HEK293 (cell line): ENCODE measurements at regions not wholly inside any gene's neighbourhood (a gene's known extent, or its start where the extent isn't known, plus 50 kb on each side); places are given as distances from the start of the nearest gene placed in this dataset.

Experiments used
- CTCF ChIP-seq: fragments of 450-650 bp; formaldehyde crosslinking; IDR thresholded peaks from 2 replicates; pipeline ENCODE4 v1.5.1; 2016; ENCODE audit warnings: missing biosample characterization, missing genetic modification characterization
- TRIM28 ChIP-seq: IDR thresholded peaks from 2 replicates; pipeline ENCODE4 v1.6.1; 2011; ENCODE audit warnings: low read length, control low read depth, borderline replicate concordance
- YY1 ChIP-seq: fragments of 450-650 bp; formaldehyde crosslinking; IDR thresholded peaks from 2 replicates; pipeline ENCODE4 v1.5.1; 2018; ENCODE audit warnings: missing biosample characterization, missing genetic modification characterization
- ZBTB7A ChIP-seq: fragments of 450-650 bp; formaldehyde crosslinking; IDR thresholded peaks from 2 replicates; pipeline ENCODE4 v1.5.1; 2016; ENCODE audit warnings: low read depth, missing biosample characterization, missing genetic modification characterization
- ZNF10 ChIP-seq: fragments of 450-650 bp; formaldehyde crosslinking; IDR thresholded peaks from 2 replicates; pipeline ENCODE4 v1.5.1; 2017; ENCODE audit warnings: missing biosample characterization, missing genetic modification characterization
- ZNF274 ChIP-seq, 2 experiments: fragments of 200-500 bp in 1 of 2; fragments of 450-650 bp in 1 of 2; sonication (Bioruptor generic) in 1 of 2; formaldehyde crosslinking in 1 of 2; IDR thresholded peaks; 2 replicates each; pipeline versions ENCODE4 v1.5.1 to v1.6.1; 2014 to 2016; ENCODE audit warnings: borderline replicate concordance in 1 of 2, inconsistent platforms in 1 of 2, low read length in 1 of 2, missing biosample characterization in 1 of 2, missing genetic modification characterization in 1 of 2
- ZSCAN16 ChIP-seq: fragments of 450-650 bp; formaldehyde crosslinking; IDR thresholded peaks from 2 replicates; pipeline ENCODE4 v1.5.1; 2016; ENCODE audit warnings: missing biosample characterization, missing genetic modification characterization
- ZSCAN18 ChIP-seq: fragments of 450-650 bp; formaldehyde crosslinking; IDR thresholded peaks from 2 replicates; pipeline ENCODE4 v1.5.1; 2016; ENCODE audit warnings: missing biosample characterization, missing genetic modification characterization
- TF ChIP-seq, protein P1 (sequence below): fragments of 450-650 bp; formaldehyde crosslinking; IDR thresholded peaks from 2 replicates; pipeline ENCODE4 v1.5.1; 2016; ENCODE audit warnings: missing biosample characterization, missing genetic modification characterization, low read depth

DNA sequence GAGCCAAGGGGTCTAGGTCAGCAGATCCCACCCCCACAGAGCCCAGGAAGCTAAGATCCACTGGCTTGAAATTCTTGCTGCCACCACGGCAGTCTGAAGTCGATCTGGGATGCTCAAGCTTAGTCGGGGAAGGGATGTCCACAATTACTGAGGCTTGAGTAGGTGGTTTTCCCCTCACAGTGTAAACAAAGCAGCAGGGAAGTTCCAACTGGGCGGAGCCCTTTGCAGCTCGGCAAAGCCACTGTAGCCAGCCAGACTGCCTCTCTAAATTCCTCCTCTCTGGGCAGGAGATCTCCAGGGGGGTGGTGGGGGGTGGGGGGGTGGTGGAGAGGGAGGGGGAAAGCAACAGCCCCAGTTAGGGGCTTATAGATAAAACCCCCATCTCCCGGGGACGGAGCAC lies 419.5 kb downstream of the NUP35 start:
- TF ChIP-seq ZSCAN16 (tag by site-specific recombination) (no peak), CTCF (tag by site-specific recombination) (no peak), ZNF10 (no peak), TRIM28 (no peak), YY1 (tag by site-specific recombination) (no peak), ZNF274 (IDR thresholded peaks at IDR 0.05; ENCODE audit: low read length) (no peak), ZNF274 (tag by site-specific recombination; IDR thresholded peaks at IDR 0.05; ENCODE audit: borderline replicate concordance) (no peak), ZBTB7A (no peak), ZSCAN18 (tag by site-specific recombination) (no peak)
- TF ChIP-seq, protein P1, sequence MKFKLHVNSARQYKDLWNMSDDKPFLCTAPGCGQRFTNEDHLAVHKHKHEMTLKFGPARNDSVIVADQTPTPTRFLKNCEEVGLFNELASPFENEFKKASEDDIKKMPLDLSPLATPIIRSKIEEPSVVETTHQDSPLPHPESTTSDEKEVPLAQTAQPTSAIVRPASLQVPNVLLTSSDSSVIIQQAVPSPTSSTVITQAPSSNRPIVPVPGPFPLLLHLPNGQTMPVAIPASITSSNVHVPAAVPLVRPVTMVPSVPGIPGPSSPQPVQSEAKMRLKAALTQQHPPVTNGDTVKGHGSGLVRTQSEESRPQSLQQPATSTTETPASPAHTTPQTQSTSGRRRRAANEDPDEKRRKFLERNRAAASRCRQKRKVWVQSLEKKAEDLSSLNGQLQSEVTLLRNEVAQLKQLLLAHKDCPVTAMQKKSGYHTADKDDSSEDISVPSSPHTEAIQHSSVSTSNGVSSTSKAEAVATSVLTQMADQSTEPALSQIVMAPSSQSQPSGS (tag by site-specific recombination), result no peak
